ENCODE measurements at regions not wholly inside any gene's neighbourhood (a gene's known extent, or its start where the extent isn't known, plus 50 kb on each side); places are given as distances from the start of the nearest gene placed in this dataset.

- TF ChIP-seq CTCF (IDR thresholded peaks at IDR 0.05) (no peak), POLR2A (IDR thresholded peaks at IDR 0.05) (no peak)
- peaks cover 0 to 11% (median 0%) of the 10 kb centered on the region in 12 donors for H3K9me3 ChIP-seq
- H3K27ac ChIP-seq, result no peak overlapping the region
- ATAC-seq, result no peak
- no peaks in the 10 kb centered on the region for H3K36me3 ChIP-seq
- WGBS, 4 donors, result 92 to 94% (median 93%) methylated on average over 11 of the region's 11 CpGs
- no peak for DNase-seq
- peaks cover 0 to 8% (median 0%) of the 10 kb centered on the region in 9 donors for H3K27me3 ChIP-seq
- intact Hi-C loops (cut with DNase I), result no loop called here
- H3K4me1 ChIP-seq, result peaks cover 0 to 8% (median 0%) of the 10 kb centered on the region in 12 donors
- H3K4me3 ChIP-seq, result no peak overlapping the region
Observed at GRCh38 chr15:61656391-61656790, 403.9 kb downstream of the VPS13C start.

- Histone ChIP-seq H3K4me1 (peaks cover 0 to 8% (median 0%) of the 10 kb centered on the region in 12 donors), H3K27ac (peak overlapping the region in 6 of 12 donors; percentile 26 to 71 (median 60)), H3K27me3 (peaks cover 0 to 8% (median 0%) of the 10 kb centered on the region in 9 donors), H3K36me3 (no peaks in the 10 kb centered on the region), H3K9me3 (peaks cover 0 to 11% (median 0%) of the 10 kb centered on the region in 12 donors), H3K4me3 (no peak overlapping the region)
- intact Hi-C loops (cut with DNase I), result no loop called here
- TF ChIP-seq CTCF (IDR thresholded peaks at IDR 0.05) (no peak), POLR2A (IDR thresholded peaks at IDR 0.05) (no peak)
- ATAC-seq (peak in 2 of 4 donors; percentile 21 to 45), DNase-seq (no peak)
- WGBS, 4 donors, result 57 to 82% (median 75%) methylated on average over 3 of the region's 3 CpGs
Observed at GRCh38 chr15:61655881-61656280, 404.4 kb downstream of the VPS13C start.

GRCh38 chr15:61654918-61655317, 405.3 kb downstream of the VPS13C start:
- ATAC-seq (peak; percentile 57 to 75 (median 64)), DNase-seq (peak in 1 of 5 donors; percentile 49)
- peaks cover 0 to 8% (median 0%) of the 10 kb centered on the region in 9 donors for H3K27me3 ChIP-seq
- H3K4me1 ChIP-seq, result peaks cover 0 to 8% (median 0%) of the 10 kb centered on the region in 12 donors
- WGBS, 4 donors, result 71 to 86% (median 74%) methylated on average over 11 to 12 of the region's 12 CpGs
- no peak for TF ChIP-seq CTCF (IDR thresholded peaks at IDR 0.05)
- no peak for TF ChIP-seq POLR2A (IDR thresholded peaks at IDR 0.05)
- intact Hi-C loops (cut with DNase I), result no loop called here
- peak overlapping the region in 9 of 12 donors; percentile 26 to 71 (median 55) for H3K27ac ChIP-seq
- H3K36me3 ChIP-seq, result no peaks in the 10 kb centered on the region
- H3K4me3 ChIP-seq, result no peak overlapping the region
- peaks cover 0 to 11% (median 0%) of the 10 kb centered on the region in 12 donors for H3K9me3 ChIP-seq

- WGBS, 4 donors, result 84 to 87% (median 86%) methylated on average over 9 of the region's 9 CpGs
- DNase-seq, result no peak
- H3K27ac ChIP-seq, result peak overlapping the region in 2 of 12 donors; percentile 4 to 24
- no peaks in the 10 kb centered on the region for H3K36me3 ChIP-seq
- no peak for ATAC-seq
- intact Hi-C loops (cut with DNase I), result no loop called here
- peaks cover 0 to 8% (median 0%) of the 10 kb centered on the region in 12 donors for H3K4me1 ChIP-seq
- H3K4me3 ChIP-seq, result no peak overlapping the region
- TF ChIP-seq CTCF (IDR thresholded peaks at IDR 0.05) (no peak), POLR2A (IDR thresholded peaks at IDR 0.05) (no peak)
- peaks cover 0 to 9% (median 0%) of the 10 kb centered on the region in 12 donors for H3K9me3 ChIP-seq
- peaks cover 0 to 8% (median 0%) of the 10 kb centered on the region in 9 donors for H3K27me3 ChIP-seq
Observed at GRCh38 chr15:61654002-61654740, 406.1 kb downstream of the VPS13C start.
